ENCODE measurements at regions not wholly inside any gene's neighbourhood (a gene's known extent, or its start where the extent isn't known, plus 50 kb on each side); places are given as distances from the start of the nearest gene placed in this dataset.

- ChIA-PET POLR2A (no interaction called here), CTCF (no interaction called here)
- WGBS (ENCODE audit: insufficient coverage): 27% methylated on average over 3 of the region's 6 CpGs
- H3K4me3 ChIP-seq (ENCODE audit: control extremely low read depth in 1 of 5, extremely low read depth in 1 of 5, insufficient read depth in 1 of 5, low read depth in 2 of 5, low read length in 4 of 5): no peak overlapping the region
- H3K4me1 ChIP-seq (ENCODE audit: control insufficient read depth in 2 of 2, insufficient read depth in 2 of 2, low read length in 2 of 2): no peaks in the 10 kb centered on the region
- Mint-ChIP-seq H3K27ac (no peak overlapping the region), H3K9me3 (ENCODE audit: insufficient read depth) (peaks cover 2% of the 10 kb centered on the region), H3K4me3 (no peak overlapping the region), H3K27me3 (no peaks in the 10 kb centered on the region), H3K4me1 (no peaks in the 10 kb centered on the region)
- peak; percentile 2 for DNase-seq
- H3K27ac ChIP-seq (ENCODE audit: low read length in 2 of 2): no peak overlapping the region
- H3K36me3 ChIP-seq (replicated peaks in 1 of 2; ENCODE audit: control extremely low read depth in 1 of 2, control insufficient read depth in 1 of 2, extremely low read depth in 1 of 2, insufficient read depth in 2 of 2, low read length in 1 of 2): no peaks in the 10 kb centered on the region
- H3K9me3 ChIP-seq (ENCODE audit: control extremely low read depth in 1 of 3, control insufficient read depth in 2 of 3, insufficient read depth in 1 of 3, low read length in 2 of 3): peaks cover 0 to 8% (median 0%) of the 10 kb centered on the region in 3 donors
- no peak overlapping the region for H3K9ac ChIP-seq (ENCODE audit: low read length)
- TF ChIP-seq CTCF (IDR thresholded peaks at IDR 0.05) (no peak), EZH2 (IDR thresholded peaks at IDR 0.05; ENCODE audit: borderline replicate concordance, insufficient read depth, low read depth, low read length, poor library complexity, severe bottlenecking) (no peak)
- H2AFZ ChIP-seq (ENCODE audit: insufficient read depth, low read depth, low read length, poor library complexity, severe bottlenecking): no peak overlapping the region
- H4K20me1 ChIP-seq (ENCODE audit: control insufficient read depth, insufficient read depth, low read length, poor library complexity, severe bottlenecking): no peaks in the 10 kb centered on the region
- H3K27me3 ChIP-seq (replicated peaks in 1 of 4; ENCODE audit: control extremely low read depth in 1 of 4, control insufficient read depth in 3 of 4, insufficient read depth in 4 of 4, low read length in 3 of 4): no peaks in the 10 kb centered on the region
- no peak overlapping the region for H3K4me2 ChIP-seq (replicated peaks; ENCODE audit: low read depth, low read length, poor library complexity, severe bottlenecking)
- no peaks in the 10 kb centered on the region for H3K79me2 ChIP-seq (ENCODE audit: control insufficient read depth, insufficient read depth, low read length)
- ATAC-seq (ENCODE audit: low read depth): no peak
- intact Hi-C loops (cut with micrococcal nuclease): no loop called here
Observed at GRCh38 chrX:145393702-145394235, 146.5 kb downstream of the SPANXN1 start.

- peaks cover 0 to 8% (median 0%) of the 10 kb centered on the region in 3 donors for H3K9me3 ChIP-seq (ENCODE audit: control extremely low read depth in 1 of 3, control insufficient read depth in 2 of 3, insufficient read depth in 1 of 3, low read length in 2 of 3)
- no peak overlapping the region for H2AFZ ChIP-seq (ENCODE audit: insufficient read depth, low read depth, low read length, poor library complexity, severe bottlenecking)
- H3K27me3 ChIP-seq (replicated peaks in 1 of 4; ENCODE audit: control extremely low read depth in 1 of 4, control insufficient read depth in 3 of 4, insufficient read depth in 4 of 4, low read length in 3 of 4): no peaks in the 10 kb centered on the region
- no peaks in the 10 kb centered on the region for H3K4me1 Mint-ChIP-seq
- H3K4me3 ChIP-seq (ENCODE audit: control extremely low read depth in 1 of 5, extremely low read depth in 1 of 5, insufficient read depth in 1 of 5, low read depth in 2 of 5, low read length in 4 of 5): no peak overlapping the region
- ChIA-PET POLR2A (no interaction called here), CTCF (no interaction called here)
- no peak for DNase-seq
- no peak overlapping the region for H3K27ac ChIP-seq (ENCODE audit: low read length in 2 of 2)
- intact Hi-C loops (cut with micrococcal nuclease): no loop called here
- no peak for ATAC-seq (ENCODE audit: low read depth)
- H4K20me1 ChIP-seq (ENCODE audit: control insufficient read depth, insufficient read depth, low read length, poor library complexity, severe bottlenecking): no peaks in the 10 kb centered on the region
- H3K79me2 ChIP-seq (ENCODE audit: control insufficient read depth, insufficient read depth, low read length): no peaks in the 10 kb centered on the region
- no peak overlapping the region for H3K27ac Mint-ChIP-seq
- no peak overlapping the region for H3K9ac ChIP-seq (ENCODE audit: low read length)
- H3K4me3 Mint-ChIP-seq: no peak overlapping the region
- no peaks in the 10 kb centered on the region for H3K36me3 ChIP-seq (replicated peaks in 1 of 2; ENCODE audit: control extremely low read depth in 1 of 2, control insufficient read depth in 1 of 2, extremely low read depth in 1 of 2, insufficient read depth in 2 of 2, low read length in 1 of 2)
- no peaks in the 10 kb centered on the region for H3K4me1 ChIP-seq (ENCODE audit: control insufficient read depth in 2 of 2, insufficient read depth in 2 of 2, low read length in 2 of 2)
- peaks cover 2% of the 10 kb centered on the region for H3K9me3 Mint-ChIP-seq (ENCODE audit: insufficient read depth)
- no peak for TF ChIP-seq EZH2 (IDR thresholded peaks at IDR 0.05; ENCODE audit: borderline replicate concordance, insufficient read depth, low read depth, low read length, poor library complexity, severe bottlenecking)
- no peak for TF ChIP-seq CTCF (IDR thresholded peaks at IDR 0.05)
- no peaks in the 10 kb centered on the region for H3K27me3 Mint-ChIP-seq
- H3K4me2 ChIP-seq (replicated peaks; ENCODE audit: low read depth, low read length, poor library complexity, severe bottlenecking): no peak overlapping the region
Observed at GRCh38 chrX:145394344-145394743, 147.0 kb downstream of the SPANXN1 start.

Measured in B cell (primary cell).